Liver (tissue), 8 donors: ENCODE measurements at regions not wholly inside any gene's neighbourhood (a gene's known extent, or its start where the extent isn't known, plus 50 kb on each side); places are given as distances from the start of the nearest gene placed in this dataset.

Experiments used
- DNase-seq: peaks from one replicate; pipeline ENCODE4 v3.0.0-alpha.2; 2017; ENCODE audit warnings: low spot score
- H3K27ac ChIP-seq, 2 donors: one replicate each; pipeline ENCODE4 v1.7.0; 2013; ENCODE audit warnings: inconsistent platforms in 2 of 2, low read length in 2 of 2, control low read depth in 1 of 2, low read depth in 1 of 2, mild to moderate bottlenecking in 1 of 2
- H3K27me3 ChIP-seq, 4 donors: one replicate each; pipeline versions ENCODE4 v1.6.1 to v1.7.0; 2013; ENCODE audit warnings: low read length in 3 of 4, inconsistent platforms in 1 of 4, mild to moderate bottlenecking in 1 of 4, moderate library complexity in 1 of 4; ENCODE audit not compliant: control insufficient read depth in 4 of 4, insufficient read depth in 4 of 4
- H3K36me3 ChIP-seq, 4 donors: one replicate each; pipeline versions ENCODE4 v1.6.1 to v1.7.0; 2013; ENCODE audit warnings: low read length in 3 of 4, mild to moderate bottlenecking in 3 of 4, low read depth in 1 of 4, moderate library complexity in 1 of 4; ENCODE audit not compliant: control insufficient read depth in 4 of 4, insufficient read depth in 3 of 4
- H3K4me1 ChIP-seq, 4 donors: one replicate each; pipeline versions ENCODE4 v1.6.1 to v1.7.0; 2013; ENCODE audit warnings: low read length in 3 of 4, mild to moderate bottlenecking in 3 of 4, moderate library complexity in 1 of 4; ENCODE audit not compliant: control insufficient read depth in 4 of 4, insufficient read depth in 4 of 4
- H3K4me3 ChIP-seq, 3 donors: one replicate each; pipeline versions ENCODE4 v1.6.1 to v1.7.0; 2013; ENCODE audit warnings: low read length in 3 of 3, control low read depth in 1 of 3, low read depth in 1 of 3, mild to moderate bottlenecking in 1 of 3
- H3K9ac ChIP-seq, 2 donors: one replicate each; pipeline ENCODE4 v1.7.0; 2013; ENCODE audit warnings: low read length in 2 of 2, mild to moderate bottlenecking in 2 of 2, moderate library complexity in 2 of 2, control low read depth in 1 of 2, low read depth in 1 of 2
- H3K9me3 ChIP-seq, 4 donors: one replicate each; pipeline versions ENCODE4 v1.6.1 to v1.7.0; 2013; ENCODE audit warnings: low read length in 3 of 4; ENCODE audit not compliant: control insufficient read depth in 4 of 4
- ATF3 ChIP-seq: IDR thresholded peaks from 2 replicates; pipeline ENCODE4 v1.6.1; 2016; ENCODE audit warnings: antibody characterized with exemption
- CTCF ChIP-seq: fragments of 150-350 bp; IDR thresholded peaks from 2 replicates; pipeline ENCODE4 v1.5.1; 2017; ENCODE audit warnings: improper control_type of control experiment, low read depth, low read length; ENCODE audit not compliant: missing input control
- EGR1 ChIP-seq, 2 donors: IDR thresholded peaks; 2 replicates each; pipeline ENCODE4 v1.6.1; 2016 to 2018; ENCODE audit warnings: antibody characterized with exemption in 2 of 2, low read depth in 2 of 2
- FOXA1 ChIP-seq: IDR thresholded peaks from 2 replicates; pipeline ENCODE4 v1.6.1; 2016; ENCODE audit warnings: antibody characterized with exemption
- FOXA2 ChIP-seq: IDR thresholded peaks from 2 replicates; pipeline ENCODE4 v1.6.1; 2016; ENCODE audit warnings: antibody characterized with exemption
- GABPA ChIP-seq, 2 donors: IDR thresholded peaks in 1 of 2; conservative IDR thresholded peaks in 1 of 2; 2 replicates each; pipeline ENCODE4 v1.6.1; 2016; ENCODE audit warnings: antibody characterized with exemption in 2 of 2, mild to moderate bottlenecking in 1 of 2, moderate library complexity in 1 of 2
- HNF4A ChIP-seq, 2 donors: conservative IDR thresholded peaks; 2 replicates each; pipeline ENCODE4 v1.6.1; 2016; ENCODE audit warnings: antibody characterized with exemption in 2 of 2, mild to moderate bottlenecking in 2 of 2
- HNF4G ChIP-seq: IDR thresholded peaks from 2 replicates; pipeline ENCODE4 v1.6.1; 2016; ENCODE audit warnings: antibody characterized with exemption
- JUND ChIP-seq, 2 donors: IDR thresholded peaks; 2 replicates each; pipeline ENCODE4 v1.6.1; 2016; ENCODE audit warnings: antibody characterized with exemption in 2 of 2
- MAX ChIP-seq: IDR thresholded peaks from 2 replicates; pipeline ENCODE4 v1.6.1; 2016; ENCODE audit warnings: antibody characterized with exemption
- NR2F2 ChIP-seq: IDR thresholded peaks from 2 replicates; pipeline ENCODE4 v1.6.1; 2016; ENCODE audit warnings: antibody characterized with exemption
- RAD21 ChIP-seq, 2 donors: IDR thresholded peaks; 2 replicates each; pipeline ENCODE4 v1.6.1; 2016; ENCODE audit warnings: antibody characterized with exemption in 2 of 2, mild to moderate bottlenecking in 2 of 2
- REST ChIP-seq: IDR thresholded peaks from 2 replicates; pipeline ENCODE4 v1.6.1; 2016; ENCODE audit warnings: antibody characterized with exemption, mild to moderate bottlenecking
- RXRA ChIP-seq, 2 donors: IDR thresholded peaks; 2 replicates each; pipeline ENCODE4 v1.6.1; 2017 to 2018; ENCODE audit warnings: antibody characterized with exemption in 2 of 2, mild to moderate bottlenecking in 1 of 2
- SP1 ChIP-seq: IDR thresholded peaks from 2 replicates; pipeline ENCODE4 v1.6.1; 2018; ENCODE audit warnings: antibody characterized with exemption, mild to moderate bottlenecking
- TAF1 ChIP-seq: conservative IDR thresholded peaks from 2 replicates; pipeline ENCODE4 v1.6.1; 2016; ENCODE audit warnings: antibody characterized with exemption, mild to moderate bottlenecking
- YY1 ChIP-seq: IDR thresholded peaks from 2 replicates; pipeline ENCODE4 v1.6.1; 2016; ENCODE audit warnings: antibody characterized with exemption, mild to moderate bottlenecking
- ZBTB33 ChIP-seq: IDR thresholded peaks from 2 replicates; pipeline ENCODE4 v1.6.1; 2016; ENCODE audit warnings: antibody characterized with exemption
- WGBS: extraction: QIAGEN DNeasy Blood & Tissue Kit; methylation state at CpG from one replicate; pipeline ENCODE4 v1.1.7; 2013; 5-methylcytosine and 5-hydroxymethylcytosine counted together
- donor health status: healthy.
- donor health status: healthy.
- donor health status: healthy.
- donor health status: healthy.
- donor health status: healthy.

GRCh38 chr2:220001751-220002150 is 374.3 kb downstream of the SLC4A3 start:
- no peak overlapping the region for H3K9ac ChIP-seq
- peaks cover 0 to 4% (median 1%) of the 10 kb centered on the region in 4 donors for H3K9me3 ChIP-seq
- no peaks in the 10 kb centered on the region for H3K4me1 ChIP-seq
- no peak for TF ChIP-seq RXRA (IDR thresholded peaks at IDR 0.05)
- TF ChIP-seq MAX, result no peak
- TF ChIP-seq NR2F2, result no peak
- no peak for TF ChIP-seq ZBTB33
- no peak for TF ChIP-seq CTCF
- no peak for TF ChIP-seq RAD21 (IDR thresholded peaks at IDR 0.05)
- TF ChIP-seq FOXA2, result no peak
- no peak for TF ChIP-seq FOXA1
- TF ChIP-seq EGR1 (IDR thresholded peaks at IDR 0.05; ENCODE audit: low read depth in 2 of 2), result no peak
- TF ChIP-seq YY1, result no peak
- TF ChIP-seq HNF4A (conservative IDR thresholded peaks at IDR 0.05), result no peak
- TF ChIP-seq JUND (IDR thresholded peaks at IDR 0.05), result no peak
- TF ChIP-seq GABPA (IDR thresholded peaks at IDR 0.05 in 1 of 2, conservative IDR thresholded peaks at IDR 0.05 in 1 of 2), result no peak
- no peak for TF ChIP-seq REST
- TF ChIP-seq TAF1, result no peak
- TF ChIP-seq ATF3, result no peak
- no peak for TF ChIP-seq HNF4G
- no peak for TF ChIP-seq SP1
- no peak for DNase-seq
- H3K4me3 ChIP-seq, result no peak overlapping the region
- H3K27ac ChIP-seq, result no peak overlapping the region
- WGBS, result 59% methylated on average over 3 of the region's 3 CpGs
- H3K36me3 ChIP-seq, result no peaks in the 10 kb centered on the region
- H3K27me3 ChIP-seq, result peaks cover 0 to 4% (median 0%) of the 10 kb centered on the region in 4 donors
